ENCODE measurements at regions not wholly inside any gene's neighbourhood (a gene's known extent, or its start where the extent isn't known, plus 50 kb on each side); places are given as distances from the start of the nearest gene placed in this dataset.
A peak's percentile ranks its signal among the peaks of the same experiment; 100 is the strongest.

DNA sequence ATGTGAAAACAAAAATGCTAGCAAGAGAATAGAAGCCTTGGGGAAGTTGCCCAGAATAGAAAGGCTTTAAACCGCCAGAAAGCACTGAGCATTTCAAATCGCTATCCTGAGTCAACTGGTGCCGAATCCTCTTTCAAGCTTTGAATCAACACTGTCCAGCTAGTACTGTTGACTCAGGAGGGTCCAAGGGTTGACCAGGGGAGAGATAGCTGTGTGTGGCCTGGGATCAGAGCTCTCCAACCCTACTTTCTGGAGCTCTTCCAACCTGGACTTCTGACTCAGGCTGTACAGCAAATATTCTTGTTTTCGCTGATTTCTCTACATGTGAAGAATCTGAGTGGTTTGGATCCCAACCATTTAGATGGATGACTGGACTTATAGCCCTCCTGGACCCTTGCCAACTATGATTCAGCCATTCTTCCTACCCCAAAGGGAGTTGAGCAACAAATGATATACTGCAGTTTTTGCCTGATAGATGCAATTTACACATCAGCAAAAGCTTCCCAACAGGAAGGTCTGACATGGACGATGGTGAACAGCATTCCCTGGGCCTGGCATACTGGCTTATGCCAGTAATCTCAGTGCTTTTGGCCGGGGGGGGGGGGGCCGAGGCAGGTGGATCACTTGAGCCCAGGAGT is 154.0 kb upstream of the SDK2 start:
- peak; percentile 100 for FAIRE-seq
- ChIA-PET POLR2A (interaction anchor here (0.6 to 1.5 kb wide), 8 partner anchors 9 to 1075 kb away, joined by 3 to 5 read pairs (median 3); partner anchors contain the start of gene FDXR), CTCF (ENCODE audit: low intra/inter-chr PET ratio, low total read pairs) (no interaction called here)
- H3K27me3 ChIP-seq (ENCODE audit: control insufficient read depth in 1 of 2, insufficient read depth in 2 of 2, low read length in 2 of 2): no peaks in the 10 kb centered on the region
- H3K79me2 ChIP-seq (ENCODE audit: insufficient read depth, low read length): no peaks in the 10 kb centered on the region
- H4K20me1 ChIP-seq (ENCODE audit: insufficient read depth, low read length): no peaks in the 10 kb centered on the region
- intact Hi-C loops (cut with micrococcal nuclease; ENCODE audit: unreplicated experiment): loop anchor here (10.0 kb wide), 1 partner anchor 407 kb away; the partner anchor contains the start of gene RPL38
- peaks cover 5% of the 10 kb centered on the region; the same call in 1 of the 2 replicates for H3K9me3 ChIP-seq (ENCODE audit: low read length)
- H3K27ac ChIP-seq (ENCODE audit: extremely low read length, insufficient read depth, low read length): peak overlapping the region; percentile 97
- peak overlapping the region in 2 of 3 experiments; percentile 23 to 64; a peak in 2 of 6 replicates for H3K4me3 ChIP-seq (replicated peaks in 1 of 3; ENCODE audit: insufficient read depth in 1 of 3, low read depth in 2 of 3, low read length in 3 of 3)
- peaks cover 96% of the 10 kb centered on the region for H3K4me1 ChIP-seq (ENCODE audit: insufficient read depth, low read length)
- no TSS peak for BruUV-seq (replicated peaks)
- no peaks in the 10 kb centered on the region for H3K36me3 ChIP-seq (replicated peaks in 1 of 2; ENCODE audit: control insufficient read depth in 1 of 2, insufficient read depth in 2 of 2, low read length in 2 of 2)
- H2AFZ ChIP-seq (ENCODE audit: low read length): no peak overlapping the region
- peak; percentile 96 for ATAC-seq
- peak overlapping the region; percentile 86 for H3K4me2 ChIP-seq (ENCODE audit: low read depth, low read length)
- in situ Hi-C loops (cut with HindIII; ENCODE audit: extremely low pct_ligation_motif_present, low pct_unique_long_range_greater_than_20kb): loop anchor here (25.0 kb wide), 1 partner anchor 639 kb away; the partner anchor contains the start of gene GPRC5C
- H3K9ac ChIP-seq (ENCODE audit: insufficient read depth, low read depth, low read length): peak overlapping the region; percentile 73
- 2% methylated on average over 7 of the region's 7 CpGs for WGBS (ENCODE audit: low lambda C conversion rate)
- DNase-seq (ENCODE audit: low spot score): peak; percentile 100
- TF ChIP-seq KAT8 (CRISPR knock-in tag; IDR thresholded peaks at IDR 0.05) (peak; percentile 83), ZNF670 (CRISPR knock-in tag; IDR thresholded peaks at IDR 0.05; ENCODE audit: borderline replicate concordance) (no peak), ZNF841 (CRISPR knock-in tag; IDR thresholded peaks at IDR 0.05; ENCODE audit: borderline replicate concordance) (no peak), ZNF501 (CRISPR knock-in tag; IDR thresholded peaks at IDR 0.05) (peak; percentile 84), ZNF782 (CRISPR knock-in tag; IDR thresholded peaks at IDR 0.05; ENCODE audit: borderline replicate concordance) (no peak), KDM5B (CRISPR knock-in tag; IDR thresholded peaks at IDR 0.05; ENCODE audit: borderline replicate concordance) (no peak), ZSCAN21 (CRISPR knock-in tag; IDR thresholded peaks at IDR 0.05; ENCODE audit: borderline replicate concordance) (peak; percentile 94), CAMTA2 (CRISPR knock-in tag; IDR thresholded peaks at IDR 0.05; ENCODE audit: borderline replicate concordance) (no peak), ZNF564 (CRISPR knock-in tag; IDR thresholded peaks at IDR 0.05) (peak; percentile 86; the same call in 1 of the 2 replicates), TGIF2 (CRISPR knock-in tag; IDR thresholded peaks at IDR 0.05) (no peak), MEIS1 (CRISPR knock-in tag; IDR thresholded peaks at IDR 0.05; ENCODE audit: borderline replicate concordance) (no peak), ZNF510 (CRISPR knock-in tag; IDR thresholded peaks at IDR 0.05; ENCODE audit: low read depth) (no peak), FOXK1 (CRISPR knock-in tag; IDR thresholded peaks at IDR 0.05; ENCODE audit: borderline replicate concordance, low read depth) (peak; percentile 87), HOXA9 (CRISPR knock-in tag; IDR thresholded peaks at IDR 0.05; ENCODE audit: borderline replicate concordance) (no peak; the same call in 1 of the 2 replicates), ARHGAP35 (CRISPR knock-in tag; IDR thresholded peaks at IDR 0.05; ENCODE audit: borderline replicate concordance) (no peak), IRF2 (CRISPR knock-in tag; IDR thresholded peaks at IDR 0.05) (peak; percentile 93), ZNF547 (CRISPR knock-in tag; IDR thresholded peaks at IDR 0.05) (no peak), ZNF577 (CRISPR knock-in tag; IDR thresholded peaks at IDR 0.05; ENCODE audit: borderline replicate concordance, low read depth) (no peak)
- TF ChIP-seq, protein P1, sequence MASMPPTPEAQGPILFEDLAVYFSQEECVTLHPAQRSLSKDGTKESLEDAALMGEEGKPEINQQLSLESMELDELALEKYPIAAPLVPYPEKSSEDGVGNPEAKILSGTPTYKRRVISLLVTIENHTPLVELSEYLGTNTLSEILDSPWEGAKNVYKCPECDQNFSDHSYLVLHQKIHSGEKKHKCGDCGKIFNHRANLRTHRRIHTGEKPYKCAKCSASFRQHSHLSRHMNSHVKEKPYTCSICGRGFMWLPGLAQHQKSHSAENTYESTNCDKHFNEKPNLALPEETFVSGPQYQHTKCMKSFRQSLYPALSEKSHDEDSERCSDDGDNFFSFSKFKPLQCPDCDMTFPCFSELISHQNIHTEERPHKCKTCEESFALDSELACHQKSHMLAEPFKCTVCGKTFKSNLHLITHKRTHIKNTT (CRISPR knock-in tag; IDR thresholded peaks at IDR 0.05): no peak
- TF ChIP-seq, protein P2, sequence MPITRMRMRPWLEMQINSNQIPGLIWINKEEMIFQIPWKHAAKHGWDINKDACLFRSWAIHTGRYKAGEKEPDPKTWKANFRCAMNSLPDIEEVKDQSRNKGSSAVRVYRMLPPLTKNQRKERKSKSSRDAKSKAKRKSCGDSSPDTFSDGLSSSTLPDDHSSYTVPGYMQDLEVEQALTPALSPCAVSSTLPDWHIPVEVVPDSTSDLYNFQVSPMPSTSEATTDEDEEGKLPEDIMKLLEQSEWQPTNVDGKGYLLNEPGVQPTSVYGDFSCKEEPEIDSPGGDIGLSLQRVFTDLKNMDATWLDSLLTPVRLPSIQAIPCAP (CRISPR knock-in tag; IDR thresholded peaks at IDR 0.05; ENCODE audit: low read depth): no peak; the same call in 1 of the 2 replicates
- TF ChIP-seq, protein P3, sequence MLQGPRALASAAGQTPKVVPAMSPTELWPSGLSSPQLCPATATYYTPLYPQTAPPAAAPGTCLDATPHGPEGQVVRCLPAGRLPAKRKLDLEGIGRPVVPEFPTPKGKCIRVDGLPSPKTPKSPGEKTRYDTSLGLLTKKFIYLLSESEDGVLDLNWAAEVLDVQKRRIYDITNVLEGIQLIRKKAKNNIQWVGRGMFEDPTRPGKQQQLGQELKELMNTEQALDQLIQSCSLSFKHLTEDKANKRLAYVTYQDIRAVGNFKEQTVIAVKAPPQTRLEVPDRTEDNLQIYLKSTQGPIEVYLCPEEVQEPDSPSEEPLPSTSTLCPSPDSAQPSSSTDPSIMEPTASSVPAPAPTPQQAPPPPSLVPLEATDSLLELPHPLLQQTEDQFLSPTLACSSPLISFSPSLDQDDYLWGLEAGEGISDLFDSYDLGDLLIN (CRISPR knock-in tag; IDR thresholded peaks at IDR 0.05; ENCODE audit: borderline replicate concordance): no peak

Data from HepG2 (cell line).